ENCODE measurements at regions not wholly inside any gene's neighbourhood (a gene's known extent, or its start where the extent isn't known, plus 50 kb on each side); places are given as distances from the start of the nearest gene placed in this dataset.
"Not testable (repeated sequence)": the region's sequence is repeated elsewhere in the genome, so short reads cannot be mapped to it uniquely, and the experiment has no call there.

DNA sequence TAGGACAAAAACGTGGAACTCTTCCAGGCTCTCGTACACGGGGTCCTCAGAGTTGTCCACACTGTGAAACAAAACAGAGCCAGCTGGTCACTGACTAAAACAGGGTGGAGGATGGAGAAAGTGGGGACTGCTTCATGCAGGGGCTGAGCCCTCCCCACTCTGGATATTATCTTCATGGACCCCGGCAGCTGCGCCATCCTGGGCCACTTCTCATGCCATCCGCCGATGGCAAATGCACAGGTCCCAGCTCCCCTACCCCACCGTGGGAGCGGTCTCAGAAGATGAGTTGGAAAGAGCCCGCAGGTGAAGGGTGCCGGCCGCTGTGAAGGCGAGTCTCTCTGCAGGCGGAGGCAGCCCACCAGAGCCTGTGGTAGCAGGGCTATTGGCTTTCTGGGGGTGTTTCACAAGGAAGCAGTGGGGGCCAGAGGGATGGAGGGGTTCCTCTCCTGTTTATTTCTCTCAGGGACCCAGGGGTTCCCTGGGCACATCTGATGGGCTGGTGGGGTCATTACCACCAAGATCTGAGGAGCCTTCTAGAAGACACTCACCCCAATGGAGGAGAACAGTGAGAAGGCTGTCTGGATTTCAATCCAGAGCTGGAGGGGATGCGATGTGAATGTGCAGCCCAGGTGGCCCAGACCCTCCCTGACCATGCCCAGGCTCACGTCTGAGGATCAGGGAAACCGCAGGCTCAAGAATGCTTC lies 177.3 kb downstream of the KLF13 start:
- Histone ChIP-seq H3K27me3 (replicated peaks; ENCODE audit: control insufficient read depth, insufficient read depth, low read length) (no peaks in the 10 kb centered on the region), H3K4me3 (replicated peaks; ENCODE audit: low read depth, low read length) (no peak overlapping the region), H3K36me3 (ENCODE audit: control insufficient read depth, insufficient read depth, low read length) (no peaks in the 10 kb centered on the region)
- no peak for DNase-seq (ENCODE audit: extremely low read depth, insufficient read length)
- TF ChIP-seq, protein P1, sequence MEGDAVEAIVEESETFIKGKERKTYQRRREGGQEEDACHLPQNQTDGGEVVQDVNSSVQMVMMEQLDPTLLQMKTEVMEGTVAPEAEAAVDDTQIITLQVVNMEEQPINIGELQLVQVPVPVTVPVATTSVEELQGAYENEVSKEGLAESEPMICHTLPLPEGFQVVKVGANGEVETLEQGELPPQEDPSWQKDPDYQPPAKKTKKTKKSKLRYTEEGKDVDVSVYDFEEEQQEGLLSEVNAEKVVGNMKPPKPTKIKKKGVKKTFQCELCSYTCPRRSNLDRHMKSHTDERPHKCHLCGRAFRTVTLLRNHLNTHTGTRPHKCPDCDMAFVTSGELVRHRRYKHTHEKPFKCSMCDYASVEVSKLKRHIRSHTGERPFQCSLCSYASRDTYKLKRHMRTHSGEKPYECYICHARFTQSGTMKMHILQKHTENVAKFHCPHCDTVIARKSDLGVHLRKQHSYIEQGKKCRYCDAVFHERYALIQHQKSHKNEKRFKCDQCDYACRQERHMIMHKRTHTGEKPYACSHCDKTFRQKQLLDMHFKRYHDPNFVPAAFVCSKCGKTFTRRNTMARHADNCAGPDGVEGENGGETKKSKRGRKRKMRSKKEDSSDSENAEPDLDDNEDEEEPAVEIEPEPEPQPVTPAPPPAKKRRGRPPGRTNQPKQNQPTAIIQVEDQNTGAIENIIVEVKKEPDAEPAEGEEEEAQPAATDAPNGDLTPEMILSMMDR (IDR thresholded peaks at IDR 0.05; ENCODE audit: insufficient read depth, low read length, poor library complexity, severe bottlenecking) = no peak

DNA sequence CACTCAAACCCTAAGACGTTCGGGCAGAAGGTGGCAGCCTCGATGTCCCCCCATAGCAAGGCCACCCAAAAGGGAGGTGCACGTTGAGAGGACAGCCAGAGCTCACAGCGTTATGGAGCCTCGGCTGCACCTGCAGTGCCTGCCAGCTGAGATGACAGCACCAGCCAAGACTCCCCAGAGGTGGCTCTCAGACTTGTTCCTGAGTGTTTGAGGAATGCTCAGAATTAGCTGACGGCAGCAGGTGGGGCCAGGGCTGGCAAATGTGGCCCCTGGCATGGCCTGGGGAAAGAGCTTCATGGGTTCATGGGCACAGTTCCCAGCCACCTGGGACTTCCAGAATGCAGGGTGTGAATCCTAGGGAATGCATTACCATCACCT lies 177.8 kb downstream of the KLF13 start:
- no peak overlapping the region for H3K4me3 ChIP-seq (replicated peaks; ENCODE audit: low read depth, low read length)
- TF ChIP-seq, protein P1 (IDR thresholded peaks at IDR 0.05; ENCODE audit: insufficient read depth, low read length, poor library complexity, severe bottlenecking) = no peak
- no peaks in the 10 kb centered on the region for H3K27me3 ChIP-seq (replicated peaks; ENCODE audit: control insufficient read depth, insufficient read depth, low read length)
- no peaks in the 10 kb centered on the region for H3K36me3 ChIP-seq (ENCODE audit: control insufficient read depth, insufficient read depth, low read length)
- no peak for DNase-seq (ENCODE audit: extremely low read depth, insufficient read length)

DNA sequence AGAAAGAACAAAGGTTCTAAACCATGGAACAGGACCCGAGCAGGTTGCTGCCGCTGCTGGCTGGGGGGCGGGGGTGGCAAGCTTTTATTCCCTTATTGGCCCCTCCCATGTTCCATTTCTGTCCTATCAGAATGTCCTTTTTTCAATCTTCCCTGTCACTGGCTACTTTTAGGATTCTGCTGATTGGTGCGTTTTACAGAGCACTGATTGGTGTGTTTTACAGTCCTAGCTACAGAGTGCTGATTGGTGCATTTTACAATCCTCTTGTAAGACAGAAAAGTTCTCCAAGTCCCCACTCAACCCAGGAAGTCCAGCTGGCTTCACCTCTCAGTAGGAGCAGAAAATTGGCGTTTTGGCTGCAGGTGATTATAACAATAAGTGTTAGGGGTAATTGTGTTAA lies 180.9 kb downstream of the KLF13 start:
- not testable (repeated sequence) for H3K4me3 ChIP-seq (replicated peaks; ENCODE audit: low read depth, low read length); H3K36me3 ChIP-seq (ENCODE audit: control insufficient read depth, insufficient read depth, low read length); H3K27me3 ChIP-seq (replicated peaks; ENCODE audit: control insufficient read depth, insufficient read depth, low read length); DNase-seq (ENCODE audit: extremely low read depth, insufficient read length)

DNA sequence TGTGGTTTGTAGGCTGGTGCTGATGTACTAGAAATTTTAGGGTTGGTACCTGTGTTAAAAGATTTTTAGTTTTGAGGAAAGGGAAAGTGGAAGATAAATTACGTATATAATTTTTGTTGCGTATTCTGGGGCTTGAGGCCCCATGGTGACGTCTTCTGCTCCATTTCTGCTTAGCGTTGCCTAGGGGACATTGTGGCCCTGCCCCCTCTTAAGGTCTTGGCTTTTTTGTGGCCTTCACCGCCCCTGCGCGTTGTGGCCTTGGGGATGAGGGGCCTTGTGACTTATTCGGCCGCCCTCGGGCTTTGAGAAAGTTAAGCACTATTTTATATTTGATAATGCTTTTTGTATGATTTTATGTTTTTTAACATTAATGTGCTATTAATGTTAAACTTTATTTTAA lies 182.0 kb downstream of the KLF13 start:
- no peaks in the 10 kb centered on the region for H3K36me3 ChIP-seq (ENCODE audit: control insufficient read depth, insufficient read depth, low read length)
- TF ChIP-seq, protein P1 (IDR thresholded peaks at IDR 0.05; ENCODE audit: insufficient read depth, low read length, poor library complexity, severe bottlenecking) = no peak
- no peak for DNase-seq (ENCODE audit: extremely low read depth, insufficient read length)
- H3K27me3 ChIP-seq (replicated peaks; ENCODE audit: control insufficient read depth, insufficient read depth, low read length) = no peaks in the 10 kb centered on the region
- no peak overlapping the region for H3K4me3 ChIP-seq (replicated peaks; ENCODE audit: low read depth, low read length)

DNA sequence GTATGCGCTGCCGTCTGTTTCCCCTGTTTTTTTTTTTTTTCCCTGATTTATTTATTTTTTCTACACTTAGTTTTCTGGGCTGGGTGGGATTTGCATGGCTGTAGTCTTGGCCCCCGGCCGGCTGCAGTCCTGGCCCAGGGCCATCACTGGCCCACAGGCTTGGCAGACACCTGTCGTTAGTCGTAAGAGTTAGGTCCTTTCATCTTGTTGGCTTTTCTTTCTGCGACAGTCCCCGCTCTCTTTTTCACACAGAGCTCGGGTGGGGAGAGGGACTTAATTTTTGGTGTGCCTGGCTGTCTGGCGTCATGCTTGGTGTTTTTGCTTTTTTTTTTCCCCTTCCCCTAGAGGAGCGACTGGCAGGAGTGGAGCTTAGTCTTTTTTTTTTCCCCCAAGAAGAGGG lies 183.4 kb downstream of the KLF13 start:
- Histone ChIP-seq H3K27me3 (replicated peaks; ENCODE audit: control insufficient read depth, insufficient read depth, low read length) (no peaks in the 10 kb centered on the region), H3K36me3 (ENCODE audit: control insufficient read depth, insufficient read depth, low read length) (no peaks in the 10 kb centered on the region), H3K4me3 (replicated peaks; ENCODE audit: low read depth, low read length) (no peak overlapping the region)
- TF ChIP-seq, protein P1 (IDR thresholded peaks at IDR 0.05; ENCODE audit: insufficient read depth, low read length, poor library complexity, severe bottlenecking) = no peak
- no peak for DNase-seq (ENCODE audit: extremely low read depth, insufficient read length)

DNA sequence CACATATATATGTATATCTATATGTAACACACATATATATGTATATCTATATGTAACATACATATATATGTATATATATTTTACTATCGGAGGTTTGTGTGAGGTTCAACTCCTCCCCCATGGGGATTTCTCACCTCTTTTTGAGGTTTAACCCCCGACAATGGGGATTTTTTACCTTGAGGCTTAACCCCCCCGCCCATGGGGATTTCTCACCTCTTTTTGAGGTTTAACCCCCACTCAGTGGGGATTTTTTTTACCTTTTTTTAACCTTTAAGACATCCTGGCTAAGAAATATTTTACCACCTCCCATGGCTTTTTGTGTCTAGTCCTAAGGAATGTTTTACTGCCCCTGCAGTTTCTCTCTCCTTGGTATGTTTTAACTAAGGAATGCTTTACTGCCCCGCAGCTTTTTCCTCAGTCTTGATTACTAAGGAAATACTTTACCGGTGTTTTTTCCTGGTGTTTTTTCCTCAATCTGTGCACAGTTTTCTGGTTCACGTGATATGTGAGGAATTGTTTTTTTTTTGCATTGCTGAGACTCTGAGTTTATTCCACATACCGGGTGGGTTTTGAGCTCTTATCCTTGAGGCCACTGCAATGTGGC lies 185.2 kb downstream of the KLF13 start:
- peak; percentile 32 for DNase-seq (ENCODE audit: extremely low read depth, insufficient read length)
- Histone ChIP-seq H3K27me3 (replicated peaks; ENCODE audit: control insufficient read depth, insufficient read depth, low read length) (no peaks in the 10 kb centered on the region), H3K4me3 (replicated peaks; ENCODE audit: low read depth, low read length) (no peak overlapping the region; the same call in 1 of the 2 replicates), H3K36me3 (ENCODE audit: control insufficient read depth, insufficient read depth, low read length) (no peaks in the 10 kb centered on the region)
- TF ChIP-seq, protein P1 (IDR thresholded peaks at IDR 0.05; ENCODE audit: insufficient read depth, low read length, poor library complexity, severe bottlenecking) = no peak
